ENCODE measurements at regions not wholly inside any gene's neighbourhood (a gene's known extent, or its start where the extent isn't known, plus 50 kb on each side); places are given as distances from the start of the nearest gene placed in this dataset.

DNA sequence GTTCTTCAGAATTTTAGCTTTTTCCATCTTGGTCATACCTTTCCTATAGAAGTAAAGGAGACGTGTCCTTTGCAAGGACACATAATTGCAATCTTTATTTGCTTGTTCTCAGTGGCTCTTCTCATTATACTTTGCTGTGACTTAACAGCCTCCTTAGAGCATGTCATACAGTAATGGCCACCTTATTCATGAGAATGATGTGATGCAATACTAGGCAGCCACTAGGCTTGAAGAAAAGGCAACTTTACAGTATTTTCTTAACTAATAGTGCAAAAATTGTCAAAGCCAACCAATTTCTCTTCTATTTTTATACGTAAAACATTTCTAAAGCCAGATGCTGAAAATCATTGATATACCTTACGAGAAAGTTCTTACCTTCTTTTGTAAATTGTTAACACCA lies 1296.8 kb upstream of the EYS start:
- FAIRE-seq (no peak), ATAC-seq (no peak)
- H3K27me3 ChIP-seq (replicated peaks in 1 of 2; ENCODE audit: control insufficient read depth in 2 of 2, insufficient read depth in 2 of 2, low read length in 1 of 2), result no peaks in the 10 kb centered on the region

More for the DNA sequence above, 1296.8 kb upstream of the EYS start:
- in situ Hi-C loops (cut with MboI), result no loop called here
- ChIA-PET CTCF (no interaction called here), SMC1A (ENCODE audit: uncharacterized antibody, unreplicated experiment) (no interaction called here), POLR2A (no interaction called here), RAD21 (ENCODE audit: unreplicated experiment) (no interaction called here)
- no peaks in the 10 kb centered on the region for H4K20me1 ChIP-seq (ENCODE audit: control insufficient read depth, insufficient read depth)
- no peaks in the 10 kb centered on the region for H3K9me3 ChIP-seq (replicated peaks; ENCODE audit: control insufficient read depth, insufficient read depth, low read length)
- H3K4me1 ChIP-seq (ENCODE audit: control insufficient read depth, insufficient read depth, low read length), result no peaks in the 10 kb centered on the region
- H3K4me2 ChIP-seq (ENCODE audit: control insufficient read depth, insufficient read depth), result no peak overlapping the region
- H3K4me3 ChIP-seq, result no peak overlapping the region
- WGBS (ENCODE audit: insufficient coverage, insufficient replicate concordance, low lambda C conversion rate, missing lambda C conversion rate), result 29% methylated on average over 3 of the region's 3 CpGs
- H3K36me3 ChIP-seq (ENCODE audit: control insufficient read depth in 2 of 2, insufficient read depth in 2 of 2, low read length in 1 of 2), result no peaks in the 10 kb centered on the region
- TF ChIP-seq, protein P1, sequence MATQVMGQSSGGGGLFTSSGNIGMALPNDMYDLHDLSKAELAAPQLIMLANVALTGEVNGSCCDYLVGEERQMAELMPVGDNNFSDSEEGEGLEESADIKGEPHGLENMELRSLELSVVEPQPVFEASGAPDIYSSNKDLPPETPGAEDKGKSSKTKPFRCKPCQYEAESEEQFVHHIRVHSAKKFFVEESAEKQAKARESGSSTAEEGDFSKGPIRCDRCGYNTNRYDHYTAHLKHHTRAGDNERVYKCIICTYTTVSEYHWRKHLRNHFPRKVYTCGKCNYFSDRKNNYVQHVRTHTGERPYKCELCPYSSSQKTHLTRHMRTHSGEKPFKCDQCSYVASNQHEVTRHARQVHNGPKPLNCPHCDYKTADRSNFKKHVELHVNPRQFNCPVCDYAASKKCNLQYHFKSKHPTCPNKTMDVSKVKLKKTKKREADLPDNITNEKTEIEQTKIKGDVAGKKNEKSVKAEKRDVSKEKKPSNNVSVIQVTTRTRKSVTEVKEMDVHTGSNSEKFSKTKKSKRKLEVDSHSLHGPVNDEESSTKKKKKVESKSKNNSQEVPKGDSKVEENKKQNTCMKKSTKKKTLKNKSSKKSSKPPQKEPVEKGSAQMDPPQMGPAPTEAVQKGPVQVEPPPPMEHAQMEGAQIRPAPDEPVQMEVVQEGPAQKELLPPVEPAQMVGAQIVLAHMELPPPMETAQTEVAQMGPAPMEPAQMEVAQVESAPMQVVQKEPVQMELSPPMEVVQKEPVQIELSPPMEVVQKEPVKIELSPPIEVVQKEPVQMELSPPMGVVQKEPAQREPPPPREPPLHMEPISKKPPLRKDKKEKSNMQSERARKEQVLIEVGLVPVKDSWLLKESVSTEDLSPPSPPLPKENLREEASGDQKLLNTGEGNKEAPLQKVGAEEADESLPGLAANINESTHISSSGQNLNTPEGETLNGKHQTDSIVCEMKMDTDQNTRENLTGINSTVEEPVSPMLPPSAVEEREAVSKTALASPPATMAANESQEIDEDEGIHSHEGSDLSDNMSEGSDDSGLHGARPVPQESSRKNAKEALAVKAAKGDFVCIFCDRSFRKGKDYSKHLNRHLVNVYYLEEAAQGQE (IDR thresholded peaks at IDR 0.05; ENCODE audit: low read depth, low read length), result no peak
- TF ChIP-seq STAT3 (IDR thresholded peaks at IDR 0.05; ENCODE audit: low read depth, low read length) (no peak), BCL11A (IDR thresholded peaks at IDR 0.05; ENCODE audit: low read depth, low read length) (no peak), YBX1 (IDR thresholded peaks at IDR 0.05) (no peak), EGR1 (IDR thresholded peaks at IDR 0.05; ENCODE audit: borderline replicate concordance in 1 of 2, low read depth in 2 of 2, low read length in 2 of 2) (no peak)
- TF ChIP-seq, protein P2, sequence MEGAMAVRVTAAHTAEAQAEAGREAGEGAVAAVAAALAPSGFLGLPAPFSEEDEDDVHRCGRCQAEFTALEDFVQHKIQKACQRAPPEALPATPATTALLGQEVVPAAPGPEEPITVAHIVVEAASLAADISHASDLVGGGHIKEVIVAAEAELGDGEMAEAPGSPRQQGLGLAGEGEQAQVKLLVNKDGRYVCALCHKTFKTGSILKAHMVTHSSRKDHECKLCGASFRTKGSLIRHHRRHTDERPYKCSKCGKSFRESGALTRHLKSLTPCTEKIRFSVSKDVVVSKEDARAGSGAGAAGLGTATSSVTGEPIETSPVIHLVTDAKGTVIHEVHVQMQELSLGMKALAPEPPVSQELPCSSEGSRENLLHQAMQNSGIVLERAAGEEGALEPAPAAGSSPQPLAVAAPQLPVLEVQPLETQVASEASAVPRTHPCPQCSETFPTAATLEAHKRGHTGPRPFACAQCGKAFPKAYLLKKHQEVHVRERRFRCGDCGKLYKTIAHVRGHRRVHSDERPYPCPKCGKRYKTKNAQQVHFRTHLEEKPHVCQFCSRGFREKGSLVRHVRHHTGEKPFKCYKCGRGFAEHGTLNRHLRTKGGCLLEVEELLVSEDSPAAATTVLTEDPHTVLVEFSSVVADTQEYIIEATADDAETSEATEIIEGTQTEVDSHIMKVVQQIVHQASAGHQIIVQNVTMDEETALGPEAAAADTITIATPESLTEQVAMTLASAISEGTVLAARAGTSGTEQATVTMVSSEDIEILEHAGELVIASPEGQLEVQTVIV (IDR thresholded peaks at IDR 0.05; ENCODE audit: borderline replicate concordance, partially characterized antibody), result no peak
- TF ChIP-seq, protein P3, sequence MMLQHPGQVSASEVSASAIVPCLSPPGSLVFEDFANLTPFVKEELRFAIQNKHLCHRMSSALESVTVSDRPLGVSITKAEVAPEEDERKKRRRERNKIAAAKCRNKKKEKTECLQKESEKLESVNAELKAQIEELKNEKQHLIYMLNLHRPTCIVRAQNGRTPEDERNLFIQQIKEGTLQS (IDR thresholded peaks at IDR 0.05; ENCODE audit: borderline replicate concordance, extremely low read depth, low read depth, low read length), result no peak
- TF ChIP-seq, protein P4, sequence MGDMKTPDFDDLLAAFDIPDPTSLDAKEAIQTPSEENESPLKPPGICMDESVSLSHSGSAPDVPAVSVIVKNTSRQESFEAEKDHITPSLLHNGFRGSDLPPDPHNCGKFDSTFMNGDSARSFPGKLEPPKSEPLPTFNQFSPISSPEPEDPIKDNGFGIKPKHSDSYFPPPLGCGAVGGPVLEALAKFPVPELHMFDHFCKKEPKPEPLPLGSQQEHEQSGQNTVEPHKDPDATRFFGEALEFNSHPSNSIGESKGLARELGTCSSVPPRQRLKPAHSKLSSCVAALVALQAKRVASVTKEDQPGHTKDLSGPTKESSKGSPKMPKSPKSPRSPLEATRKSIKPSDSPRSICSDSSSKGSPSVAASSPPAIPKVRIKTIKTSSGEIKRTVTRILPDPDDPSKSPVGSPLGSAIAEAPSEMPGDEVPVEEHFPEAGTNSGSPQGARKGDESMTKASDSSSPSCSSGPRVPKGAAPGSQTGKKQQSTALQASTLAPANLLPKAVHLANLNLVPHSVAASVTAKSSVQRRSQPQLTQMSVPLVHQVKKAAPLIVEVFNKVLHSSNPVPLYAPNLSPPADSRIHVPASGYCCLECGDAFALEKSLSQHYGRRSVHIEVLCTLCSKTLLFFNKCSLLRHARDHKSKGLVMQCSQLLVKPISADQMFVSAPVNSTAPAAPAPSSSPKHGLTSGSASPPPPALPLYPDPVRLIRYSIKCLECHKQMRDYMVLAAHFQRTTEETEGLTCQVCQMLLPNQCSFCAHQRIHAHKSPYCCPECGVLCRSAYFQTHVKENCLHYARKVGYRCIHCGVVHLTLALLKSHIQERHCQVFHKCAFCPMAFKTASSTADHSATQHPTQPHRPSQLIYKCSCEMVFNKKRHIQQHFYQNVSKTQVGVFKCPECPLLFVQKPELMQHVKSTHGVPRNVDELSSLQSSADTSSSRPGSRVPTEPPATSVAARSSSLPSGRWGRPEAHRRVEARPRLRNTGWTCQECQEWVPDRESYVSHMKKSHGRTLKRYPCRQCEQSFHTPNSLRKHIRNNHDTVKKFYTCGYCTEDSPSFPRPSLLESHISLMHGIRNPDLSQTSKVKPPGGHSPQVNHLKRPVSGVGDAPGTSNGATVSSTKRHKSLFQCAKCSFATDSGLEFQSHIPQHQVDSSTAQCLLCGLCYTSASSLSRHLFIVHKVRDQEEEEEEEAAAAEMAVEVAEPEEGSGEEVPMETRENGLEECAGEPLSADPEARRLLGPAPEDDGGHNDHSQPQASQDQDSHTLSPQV (IDR thresholded peaks at IDR 0.05), result no peak
- TF ChIP-seq, protein P5, sequence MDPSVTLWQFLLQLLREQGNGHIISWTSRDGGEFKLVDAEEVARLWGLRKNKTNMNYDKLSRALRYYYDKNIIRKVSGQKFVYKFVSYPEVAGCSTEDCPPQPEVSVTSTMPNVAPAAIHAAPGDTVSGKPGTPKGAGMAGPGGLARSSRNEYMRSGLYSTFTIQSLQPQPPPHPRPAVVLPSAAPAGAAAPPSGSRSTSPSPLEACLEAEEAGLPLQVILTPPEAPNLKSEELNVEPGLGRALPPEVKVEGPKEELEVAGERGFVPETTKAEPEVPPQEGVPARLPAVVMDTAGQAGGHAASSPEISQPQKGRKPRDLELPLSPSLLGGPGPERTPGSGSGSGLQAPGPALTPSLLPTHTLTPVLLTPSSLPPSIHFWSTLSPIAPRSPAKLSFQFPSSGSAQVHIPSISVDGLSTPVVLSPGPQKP (IDR thresholded peaks at IDR 0.05; ENCODE audit: low read depth, low read length), result no peak
- H2AFZ ChIP-seq (ENCODE audit: control insufficient read depth, low read depth, low read length), result no peak overlapping the region
- no peak overlapping the region for H3K27ac ChIP-seq (ENCODE audit: control insufficient read depth, insufficient read depth)
- intact Hi-C loops (cut with micrococcal nuclease; ENCODE audit: unreplicated experiment), result no loop called here
- no peaks in the 10 kb centered on the region for H3K79me2 ChIP-seq (ENCODE audit: control insufficient read depth, insufficient read depth, low read length)
- no TSS peak for BruUV-seq (replicated peaks)
- H3K9ac ChIP-seq (ENCODE audit: control insufficient read depth, insufficient read depth, low read length), result no peak overlapping the region
- DNase-seq (ENCODE audit: low read depth, low spot score), result no peak
